Heart left ventricle (tissue), 16 donors: ENCODE measurements at regions not wholly inside any gene's neighbourhood (a gene's known extent, or its start where the extent isn't known, plus 50 kb on each side); places are given as distances from the start of the nearest gene placed in this dataset.

Experiments
- ATAC-seq, 4 donors: fragments of 200-7000 bp; cut with Tn5 transposase; one replicate each; pipeline ENCODE4 v1.9.1; 2020 to 2022; ENCODE audit warnings: moderate library complexity in 4 of 4, mild to moderate bottlenecking in 3 of 4, moderate number of reproducible peaks in 1 of 4
- DNase-seq, 5 donors: peaks; one replicate each; pipeline ENCODE4 v3.0.0-alpha.2; 2020
- H3K27ac ChIP-seq, 12 donors: fragments of 200-600 bp; sonication (generic) in 4 of 12; one replicate each; pipeline versions ENCODE4 v1.5.0 to v1.8.0; 2016 to 2022; ENCODE audit warnings: mild to moderate bottlenecking in 2 of 12
- H3K27me3 ChIP-seq, 9 donors: fragments of 200-600 bp; sonication (generic) in 2 of 9; one replicate each; pipeline versions ENCODE4 v1.5.1 to v1.8.0; 2016 to 2022; ENCODE audit warnings: mild to moderate bottlenecking in 3 of 9
- H3K36me3 ChIP-seq, 9 donors: fragments of 200-600 bp; sonication (generic) in 2 of 9; one replicate each; pipeline versions ENCODE4 v1.5.0 to v1.8.0; 2018 to 2022; ENCODE audit warnings: mild to moderate bottlenecking in 2 of 9
- H3K4me1 ChIP-seq, 12 donors: fragments of 200-600 bp; sonication (generic) in 4 of 12; one replicate each; pipeline versions ENCODE4 v1.5.0 to v1.8.0; 2016 to 2022; ENCODE audit warnings: mild to moderate bottlenecking in 3 of 12
- H3K4me3 ChIP-seq, 12 donors: fragments of 200-600 bp; sonication (generic) in 4 of 12; one replicate each; pipeline versions ENCODE4 v1.5.0 to v1.8.0; 2017 to 2022; ENCODE audit warnings: mild to moderate bottlenecking in 9 of 12, moderate library complexity in 4 of 12
- H3K9me3 ChIP-seq, 12 donors: fragments of 200-600 bp; sonication (generic) in 4 of 12; one replicate each; pipeline versions ENCODE4 v1.5.0 to v1.8.0; 2016 to 2022; ENCODE audit warnings: mild to moderate bottlenecking in 1 of 12
- POLR2A ChIP-seq, 2 donors: fragments of 450-650 bp; IDR thresholded peaks; one replicate each; pipeline ENCODE4 v1.6.1; 2017; ENCODE audit warnings: antibody characterized with exemption in 2 of 2, mild to moderate bottlenecking in 2 of 2, moderate library complexity in 2 of 2
- WGBS, 4 donors: extraction: QIAGEN DNeasy Blood & Tissue Kit in 2 of 4; methylation state at CpG; one replicate each; pipeline versions ENCODE4 v1.1.5 to v1.1.7; 2013 to 2018; 5-methylcytosine and 5-hydroxymethylcytosine counted together
- intact Hi-C, 10 donors: fragments of 100-400 bp; cut with DNase I; formaldehyde crosslinking; loops; one replicate each; pipeline versions ENCODE4 v1.11.1 to v1.14.2; 2022
- TF ChIP-seq, protein P1 (sequence below), 12 donors: fragments of 200-600 bp; sonication (generic) in 4 of 12; IDR thresholded peaks; one replicate each; pipeline versions ENCODE4 v1.5.0 to v1.8.0; 2018 to 2022; ENCODE audit warnings: antibody characterized with exemption in 12 of 12, mild to moderate bottlenecking in 5 of 12
- donor health status: ischemic (EF 13 %, LVEDD 7.1; RV severe dilation, severe dysfunction).
- donor health status: healthy with polysubstance abuse.
- donor health status: DM: no; HTN: yes; CAD: no.
- donor health status: DM: no; HTN: no; CAD: no.
- donor health status: ischemic (EF 25% LVEDD 6.9; RV normal size, moderate dysfunction).
- donor health status: ischemic (EF 25% LVEDD 5.7; RV mildly dilated, moderate dysfunction).
- donor health status: healthy.
- donor health status: DM: yes; HTN: yes; CAD: no.
- donor health status: ischemic (EF 35%, LVEDD 5.7; RV mildly dilated, moderate dysfunction).
- donor health status: nonischemic (EF 11% LVEDD 7.7; RV severe dilation, severe dysfunction).
- donor health status: DM: yes; HTN: yes; CAD: no.
- donor health status: PGD.
- donor health status: ischemic (EF 29% LVEDD 5.4; RV normal size, mild dysfunction).
- donor health status: nonischemic (EF 23%, LVEDD 6.1; RV moderate dilation, normal function).

DNA sequence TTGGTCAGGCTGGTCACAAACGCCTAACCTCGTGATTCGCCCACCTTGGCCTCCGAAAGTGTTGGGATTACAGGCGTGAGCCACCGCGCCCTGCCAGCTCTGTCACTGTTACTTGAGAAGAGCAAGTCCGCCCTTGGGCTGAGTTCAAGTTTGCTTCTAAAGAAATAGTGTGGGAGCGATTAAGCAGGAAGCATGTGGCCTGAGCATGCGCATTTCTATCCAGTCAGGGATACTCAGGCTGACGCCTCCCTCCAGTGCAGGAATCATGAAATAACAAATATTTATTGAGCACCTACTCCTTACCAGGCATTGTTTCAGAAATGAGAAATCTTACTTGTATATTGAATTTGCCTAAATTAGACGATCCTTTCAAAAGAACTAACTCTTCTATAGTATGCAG is 166.2 kb downstream of the EDN1 start:
- intact Hi-C loops = no loop called here
- Histone ChIP-seq H3K4me3 (no peak overlapping the region), H3K9me3 (peaks cover 0 to 26% (median 10%) of the 10 kb centered on the region in 12 donors), H3K27me3 (no peaks in the 10 kb centered on the region), H3K27ac (no peak overlapping the region), H3K4me1 (no peaks in the 10 kb centered on the region), H3K36me3 (no peaks in the 10 kb centered on the region)
- ATAC-seq = no peak
- DNase-seq = no peak
- 94 to 95% (median 95%) methylated on average over 12 of the region's 12 CpGs for WGBS, 4 donors
- no peak for TF ChIP-seq POLR2A (IDR thresholded peaks at IDR 0.05)
- TF ChIP-seq, protein P1, sequence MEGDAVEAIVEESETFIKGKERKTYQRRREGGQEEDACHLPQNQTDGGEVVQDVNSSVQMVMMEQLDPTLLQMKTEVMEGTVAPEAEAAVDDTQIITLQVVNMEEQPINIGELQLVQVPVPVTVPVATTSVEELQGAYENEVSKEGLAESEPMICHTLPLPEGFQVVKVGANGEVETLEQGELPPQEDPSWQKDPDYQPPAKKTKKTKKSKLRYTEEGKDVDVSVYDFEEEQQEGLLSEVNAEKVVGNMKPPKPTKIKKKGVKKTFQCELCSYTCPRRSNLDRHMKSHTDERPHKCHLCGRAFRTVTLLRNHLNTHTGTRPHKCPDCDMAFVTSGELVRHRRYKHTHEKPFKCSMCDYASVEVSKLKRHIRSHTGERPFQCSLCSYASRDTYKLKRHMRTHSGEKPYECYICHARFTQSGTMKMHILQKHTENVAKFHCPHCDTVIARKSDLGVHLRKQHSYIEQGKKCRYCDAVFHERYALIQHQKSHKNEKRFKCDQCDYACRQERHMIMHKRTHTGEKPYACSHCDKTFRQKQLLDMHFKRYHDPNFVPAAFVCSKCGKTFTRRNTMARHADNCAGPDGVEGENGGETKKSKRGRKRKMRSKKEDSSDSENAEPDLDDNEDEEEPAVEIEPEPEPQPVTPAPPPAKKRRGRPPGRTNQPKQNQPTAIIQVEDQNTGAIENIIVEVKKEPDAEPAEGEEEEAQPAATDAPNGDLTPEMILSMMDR (IDR thresholded peaks at IDR 0.05) = no peak

DNA sequence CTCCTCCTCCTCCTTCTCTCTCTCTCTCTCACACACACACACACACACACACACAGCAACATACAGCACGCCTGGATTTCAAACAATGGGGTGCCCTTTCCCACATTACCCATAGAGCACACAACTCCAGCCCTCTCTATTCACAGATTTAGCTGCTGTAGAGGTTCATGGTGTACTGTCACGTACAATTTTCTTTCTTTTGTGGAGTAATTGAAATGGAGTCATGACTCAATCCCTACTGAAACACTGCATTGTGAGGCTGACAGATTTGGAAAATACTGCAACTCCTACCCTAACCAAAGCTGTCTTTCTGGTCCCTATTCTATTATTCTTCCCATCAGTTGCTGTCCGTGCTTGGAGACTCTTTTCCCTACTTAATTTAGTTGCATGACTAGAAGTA is 166.9 kb downstream of the EDN1 start:
- Histone ChIP-seq H3K4me1 (no peaks in the 10 kb centered on the region), H3K4me3 (no peak overlapping the region), H3K36me3 (no peaks in the 10 kb centered on the region), H3K9me3 (peaks cover 0 to 26% (median 10%) of the 10 kb centered on the region in 12 donors), H3K27me3 (no peaks in the 10 kb centered on the region), H3K27ac (no peak overlapping the region)
- DNase-seq (no peak), ATAC-seq (no peak)
- intact Hi-C loops = no loop called here
- TF ChIP-seq POLR2A (IDR thresholded peaks at IDR 0.05) = no peak
- WGBS, 4 donors = 84 to 90% (median 87%) methylated on average over 3 of the region's 3 CpGs

DNA sequence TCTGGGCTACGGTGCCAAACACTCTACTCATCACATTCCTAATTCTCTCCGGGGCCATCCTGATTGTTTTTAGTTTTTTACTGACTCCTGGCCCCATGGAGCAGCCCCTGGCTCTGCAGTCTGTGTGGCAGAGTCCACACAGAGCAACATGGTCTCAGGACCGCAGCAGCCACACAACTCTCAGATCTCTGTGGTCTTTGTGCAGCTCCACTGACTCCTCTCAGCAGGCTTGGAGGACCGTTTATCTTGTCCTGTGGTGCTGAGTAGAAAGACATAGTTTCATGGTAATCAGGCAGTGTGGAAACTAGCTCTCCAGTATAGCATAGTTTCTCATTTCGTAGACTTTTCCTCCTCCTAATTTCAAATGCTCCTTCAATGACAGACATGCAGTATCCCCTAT is 168.4 kb downstream of the EDN1 start:
- TF ChIP-seq, protein P1 (IDR thresholded peaks at IDR 0.05) = no peak
- TF ChIP-seq POLR2A (IDR thresholded peaks at IDR 0.05) = no peak
- H3K27me3 ChIP-seq = no peaks in the 10 kb centered on the region
- DNase-seq = no peak
- WGBS, 4 donors = 56 to 68% (median 64%) methylated on average over 5 of the region's 5 CpGs
- H3K9me3 ChIP-seq = peaks cover 0 to 13% (median 8%) of the 10 kb centered on the region in 12 donors
- intact Hi-C loops = no loop called here
- no peaks in the 10 kb centered on the region for H3K4me1 ChIP-seq
- H3K36me3 ChIP-seq = no peaks in the 10 kb centered on the region
- H3K4me3 ChIP-seq = no peak overlapping the region
- H3K27ac ChIP-seq = no peak overlapping the region
- no peak for ATAC-seq

DNA sequence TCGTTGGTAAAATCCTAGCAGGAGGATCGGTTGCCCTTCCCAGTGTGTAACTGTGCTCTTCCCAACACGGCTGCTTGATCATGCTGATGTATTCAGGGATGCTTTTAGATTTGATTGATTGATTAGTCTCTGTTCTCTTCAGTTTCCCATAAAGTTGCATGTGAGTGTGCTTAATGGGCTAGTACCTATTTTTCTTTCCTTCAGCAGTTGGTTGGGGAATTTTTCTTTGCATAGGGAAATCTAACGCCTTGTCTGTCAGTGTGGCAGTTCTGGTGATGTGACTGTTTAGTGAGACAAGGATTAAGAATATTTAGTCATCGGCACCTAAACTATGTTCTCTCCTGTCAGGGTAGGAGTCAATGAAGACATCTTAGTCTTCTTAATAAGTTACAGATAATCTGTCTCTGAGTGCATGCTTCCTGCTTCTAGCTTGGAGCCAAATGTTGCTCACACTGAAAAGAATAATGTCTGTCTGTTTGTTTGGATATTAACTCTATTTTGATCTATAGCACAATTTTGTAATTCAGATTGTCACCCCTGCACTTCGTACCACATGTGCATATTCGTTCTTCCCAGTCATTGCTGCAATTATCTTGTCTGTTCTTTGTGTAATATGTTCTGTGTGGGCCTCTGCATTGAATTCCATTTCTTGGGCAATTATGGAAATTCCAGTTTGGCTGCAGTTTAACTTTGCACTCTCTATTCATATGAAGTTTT is 169.9 kb downstream of the EDN1 start:
- Histone ChIP-seq H3K27me3 (no peaks in the 10 kb centered on the region), H3K9me3 (no peaks in the 10 kb centered on the region), H3K36me3 (no peaks in the 10 kb centered on the region), H3K4me3 (no peak overlapping the region), H3K4me1 (no peaks in the 10 kb centered on the region), H3K27ac (no peak overlapping the region)
- WGBS, 4 donors = 79 to 83% (median 82%) methylated on average over 7 of the region's 7 CpGs
- no peak for TF ChIP-seq POLR2A (IDR thresholded peaks at IDR 0.05)
- TF ChIP-seq, protein P1 (IDR thresholded peaks at IDR 0.05) = no peak
- DNase-seq (no peak), ATAC-seq (no peak)
- intact Hi-C loops = no loop called here
